Left ventricle myocardium inferior (tissue), 1 donor: ENCODE measurements at regions not wholly inside any gene's neighbourhood (a gene's known extent, or its start where the extent isn't known, plus 50 kb on each side); places are given as distances from the start of the nearest gene placed in this dataset.

ENCODE experiments used
- DNase-seq: peaks from one replicate; pipeline ENCODE4 v3.0.0-alpha.2; 2020
- H3K27ac ChIP-seq: fragments of 200-600 bp; replicated peaks from 2 replicates; pipeline ENCODE4 v1.8.0; 2021
- H3K27me3 ChIP-seq: fragments of 200-600 bp; 2 replicates; pipeline ENCODE4 v1.8.0; 2021; ENCODE audit warnings: low read depth
- H3K36me3 ChIP-seq: fragments of 200-600 bp; 2 replicates; pipeline ENCODE4 v1.8.0; 2021
- H3K4me1 ChIP-seq: fragments of 200-600 bp; 2 replicates; pipeline ENCODE4 v1.8.0; 2021
- H3K4me3 ChIP-seq: fragments of 200-600 bp; 2 replicates; pipeline ENCODE4 v1.8.0; 2021; ENCODE audit warnings: mild to moderate bottlenecking, moderate library complexity
- H3K9me3 ChIP-seq: fragments of 200-600 bp; replicated peaks from 2 replicates; pipeline ENCODE4 v1.8.0; 2021
- intact Hi-C: fragments of 100-400 bp; cut with micrococcal nuclease; formaldehyde crosslinking; loops from one replicate; pipeline ENCODE4 v1.11.0; 2022
- TF ChIP-seq, protein P1 (sequence below): fragments of 200-600 bp; IDR thresholded peaks from 2 replicates; pipeline ENCODE4 v1.8.0; 2021; ENCODE audit warnings: antibody characterized with exemption, mild to moderate bottlenecking, borderline replicate concordance
- donor health status: DM: no; HTN: yes; CAD: no; lungs with severe emphysema.

- TF ChIP-seq, protein P1, sequence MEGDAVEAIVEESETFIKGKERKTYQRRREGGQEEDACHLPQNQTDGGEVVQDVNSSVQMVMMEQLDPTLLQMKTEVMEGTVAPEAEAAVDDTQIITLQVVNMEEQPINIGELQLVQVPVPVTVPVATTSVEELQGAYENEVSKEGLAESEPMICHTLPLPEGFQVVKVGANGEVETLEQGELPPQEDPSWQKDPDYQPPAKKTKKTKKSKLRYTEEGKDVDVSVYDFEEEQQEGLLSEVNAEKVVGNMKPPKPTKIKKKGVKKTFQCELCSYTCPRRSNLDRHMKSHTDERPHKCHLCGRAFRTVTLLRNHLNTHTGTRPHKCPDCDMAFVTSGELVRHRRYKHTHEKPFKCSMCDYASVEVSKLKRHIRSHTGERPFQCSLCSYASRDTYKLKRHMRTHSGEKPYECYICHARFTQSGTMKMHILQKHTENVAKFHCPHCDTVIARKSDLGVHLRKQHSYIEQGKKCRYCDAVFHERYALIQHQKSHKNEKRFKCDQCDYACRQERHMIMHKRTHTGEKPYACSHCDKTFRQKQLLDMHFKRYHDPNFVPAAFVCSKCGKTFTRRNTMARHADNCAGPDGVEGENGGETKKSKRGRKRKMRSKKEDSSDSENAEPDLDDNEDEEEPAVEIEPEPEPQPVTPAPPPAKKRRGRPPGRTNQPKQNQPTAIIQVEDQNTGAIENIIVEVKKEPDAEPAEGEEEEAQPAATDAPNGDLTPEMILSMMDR = no peak
- Histone ChIP-seq H3K27me3 (peaks cover 49% of the 10 kb centered on the region), H3K4me3 (no peak overlapping the region), H3K4me1 (no peaks in the 10 kb centered on the region), H3K9me3 (no peaks in the 10 kb centered on the region), H3K36me3 (no peaks in the 10 kb centered on the region), H3K27ac (no peak overlapping the region)
- no peak for DNase-seq
- intact Hi-C loops = no loop called here
Observed at GRCh38 chr1:223473601-223474344, 80.6 kb downstream of the CCDC185 start.

DNA sequence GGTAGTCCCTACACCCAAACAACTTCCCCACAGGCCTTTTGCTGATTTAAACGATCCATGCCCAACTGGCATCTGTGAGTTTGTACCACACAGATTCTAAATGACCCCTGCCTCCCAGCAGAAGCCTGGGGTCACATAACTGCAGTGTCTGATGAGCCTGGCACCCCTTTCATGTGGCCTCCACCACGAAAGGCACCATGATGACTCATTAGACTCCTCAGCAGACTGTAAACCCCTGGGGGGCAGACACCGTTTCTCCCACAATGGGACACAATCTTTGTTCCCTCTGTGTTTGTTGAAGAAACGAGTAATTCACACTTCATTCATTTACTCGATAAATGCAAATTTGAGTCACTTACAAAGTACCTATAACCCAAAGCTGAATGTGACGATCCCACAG, 81.6 kb downstream of the CCDC185 start:
- H3K4me3 ChIP-seq = no peak overlapping the region
- DNase-seq = no peak
- intact Hi-C loops = no loop called here
- H3K36me3 ChIP-seq = no peaks in the 10 kb centered on the region
- H3K9me3 ChIP-seq = no peaks in the 10 kb centered on the region
- TF ChIP-seq, protein P1 = no peak
- H3K4me1 ChIP-seq = no peaks in the 10 kb centered on the region
- H3K27me3 ChIP-seq = peaks cover 57% of the 10 kb centered on the region
- H3K27ac ChIP-seq = no peak overlapping the region

DNA sequence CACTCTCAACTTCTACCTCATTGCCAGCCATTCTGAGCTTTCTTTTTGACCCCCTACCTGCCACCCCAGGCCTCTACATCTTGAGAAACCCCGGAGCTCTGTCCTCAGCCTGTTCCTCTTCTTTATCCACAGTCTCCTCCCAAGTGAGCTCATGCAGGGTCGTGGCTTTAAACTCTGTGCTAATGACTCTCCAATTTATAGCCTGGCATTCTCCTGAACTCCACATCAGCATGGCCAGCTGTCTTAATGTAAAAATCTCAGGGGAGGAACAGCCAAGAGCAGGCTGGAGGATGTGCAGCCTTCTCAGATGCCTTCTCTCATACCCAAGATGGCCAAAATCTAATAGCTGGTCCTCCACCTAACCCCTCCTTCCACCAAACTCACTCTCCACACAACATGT, 84.2 kb downstream of the CCDC185 start:
- H3K9me3 ChIP-seq = no peaks in the 10 kb centered on the region
- no peaks in the 10 kb centered on the region for H3K4me1 ChIP-seq
- H3K4me3 ChIP-seq = no peak overlapping the region
- intact Hi-C loops = no loop called here
- no peak for DNase-seq
- TF ChIP-seq, protein P1 = no peak
- peaks cover 77% of the 10 kb centered on the region for H3K27me3 ChIP-seq
- H3K27ac ChIP-seq = no peak overlapping the region
- H3K36me3 ChIP-seq = no peaks in the 10 kb centered on the region

DNA sequence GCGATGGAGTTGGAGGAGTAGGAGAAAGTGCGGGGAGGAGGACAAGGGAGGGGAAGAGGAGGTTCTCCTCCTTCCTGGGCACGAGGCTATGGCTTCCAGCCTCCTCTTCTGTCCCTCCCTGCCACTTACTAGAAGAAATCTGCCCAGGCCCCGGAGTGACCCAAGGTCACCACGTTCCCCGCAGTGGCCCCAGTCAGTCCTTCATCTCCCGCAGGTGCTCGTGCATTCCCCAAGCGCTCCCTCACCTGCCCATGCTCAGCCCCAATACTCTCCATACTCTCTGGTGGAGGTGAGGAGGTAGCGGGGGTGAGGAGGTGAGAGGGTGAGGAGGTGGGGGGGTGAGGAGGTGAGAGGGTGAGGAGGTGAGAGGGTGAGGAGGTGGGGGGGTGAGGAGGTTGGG, 85.4 kb downstream of the CCDC185 start:
- Histone ChIP-seq H3K4me3 (no peak overlapping the region), H3K27ac (no peak overlapping the region), H3K36me3 (no peaks in the 10 kb centered on the region), H3K9me3 (no peaks in the 10 kb centered on the region), H3K4me1 (no peaks in the 10 kb centered on the region), H3K27me3 (peaks cover 85% of the 10 kb centered on the region)
- no peak for DNase-seq
- TF ChIP-seq, protein P1 = no peak
- intact Hi-C loops = no loop called here

DNA sequence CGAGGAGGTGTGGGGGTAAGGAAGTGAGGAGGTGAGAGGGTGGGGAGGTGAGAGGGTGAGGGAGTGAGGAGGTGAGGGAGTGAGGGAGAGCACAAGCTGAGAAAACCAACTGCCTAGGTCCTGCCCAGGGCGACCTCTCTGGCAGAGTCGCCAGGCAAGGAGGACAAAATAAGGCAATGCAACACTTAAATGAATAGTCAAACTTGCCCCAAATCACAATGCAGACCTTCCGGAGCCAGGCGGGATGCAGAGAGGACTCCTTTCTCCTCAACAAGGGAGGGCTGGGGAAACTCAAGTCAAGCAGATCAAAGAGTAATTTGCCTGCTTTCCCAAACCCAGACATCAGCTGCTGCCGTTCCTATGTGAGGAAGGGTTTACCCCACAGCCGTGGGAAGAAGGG, 86.0 kb downstream of the CCDC185 start:
- no peak for DNase-seq
- Histone ChIP-seq H3K4me1 (no peaks in the 10 kb centered on the region), H3K27ac (no peak overlapping the region), H3K9me3 (no peaks in the 10 kb centered on the region), H3K36me3 (no peaks in the 10 kb centered on the region), H3K27me3 (peaks cover 84% of the 10 kb centered on the region), H3K4me3 (no peak overlapping the region)
- intact Hi-C loops = no loop called here
- TF ChIP-seq, protein P1 = no peak
